GM18499 (cell line): ENCODE measurements at regions not wholly inside any gene's neighbourhood (a gene's known extent, or its start where the extent isn't known, plus 50 kb on each side); places are given as distances from the start of the nearest gene placed in this dataset.

Experiments used
- ATAC-seq: cut with Tn5 transposase; IDR thresholded peaks from one replicate; pipeline ENCODE4 v1.9.1; 2021; ENCODE audit warnings: moderate number of reproducible peaks; ENCODE audit not compliant: insufficient read depth, unreplicated experiment

DNA sequence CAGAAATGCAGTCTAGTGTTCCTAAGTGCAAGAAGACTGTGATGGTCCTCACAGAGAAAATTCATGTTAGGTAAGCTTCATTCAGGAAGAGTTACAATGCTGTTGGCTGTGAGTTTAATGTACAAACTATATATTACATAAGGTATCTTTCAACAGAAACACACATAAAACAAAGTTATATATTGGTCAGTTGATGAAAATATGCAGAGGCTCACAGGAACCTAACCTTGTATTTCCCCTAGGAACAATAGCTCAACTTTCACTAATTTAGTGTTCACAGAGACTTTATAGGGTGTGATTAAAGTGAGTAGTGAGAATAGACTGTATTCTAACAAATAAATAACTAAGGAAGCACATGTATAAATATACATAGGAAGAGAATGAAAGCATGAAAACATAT lies 676.9 kb upstream of the ADGRL4 start:
- no peak for ATAC-seq

DNA sequence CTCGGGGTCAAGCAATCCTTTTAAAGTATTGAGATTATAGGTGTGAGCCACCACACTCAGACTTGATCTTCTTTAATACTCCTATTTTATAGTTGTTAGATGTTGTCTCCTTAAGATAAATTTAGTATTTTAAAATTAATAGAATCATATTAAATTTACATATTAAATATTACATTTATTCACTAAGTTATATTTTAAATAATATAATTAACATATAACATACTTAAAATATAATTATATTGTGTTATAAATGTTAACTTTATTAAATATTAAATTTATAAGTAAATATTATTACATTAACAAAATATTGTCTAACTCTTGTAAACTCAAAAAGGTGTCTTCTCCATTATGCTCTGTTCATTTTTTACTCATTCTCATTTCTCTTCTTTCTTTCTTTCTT lies 675.9 kb upstream of the ADGRL4 start:
- no peak for ATAC-seq

DNA sequence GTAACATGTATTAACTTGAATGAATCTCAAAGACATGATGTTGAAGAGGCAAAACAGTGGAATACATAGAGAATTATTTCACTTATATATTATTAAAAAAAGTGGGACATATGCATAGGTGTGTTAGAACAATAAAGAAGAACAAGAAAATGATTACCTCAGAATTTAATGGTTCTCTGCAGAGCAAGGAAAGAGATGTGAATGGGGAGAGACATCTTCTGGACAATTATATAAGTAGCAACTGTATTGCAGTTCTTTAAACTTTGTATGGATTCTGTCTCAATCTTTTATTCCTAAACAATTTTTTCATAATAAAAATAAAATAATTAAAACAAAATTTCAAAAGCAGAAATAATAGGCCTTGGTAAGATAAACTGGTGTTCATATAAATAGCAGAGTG lies 674.9 kb upstream of the ADGRL4 start:
- no peak for ATAC-seq

DNA sequence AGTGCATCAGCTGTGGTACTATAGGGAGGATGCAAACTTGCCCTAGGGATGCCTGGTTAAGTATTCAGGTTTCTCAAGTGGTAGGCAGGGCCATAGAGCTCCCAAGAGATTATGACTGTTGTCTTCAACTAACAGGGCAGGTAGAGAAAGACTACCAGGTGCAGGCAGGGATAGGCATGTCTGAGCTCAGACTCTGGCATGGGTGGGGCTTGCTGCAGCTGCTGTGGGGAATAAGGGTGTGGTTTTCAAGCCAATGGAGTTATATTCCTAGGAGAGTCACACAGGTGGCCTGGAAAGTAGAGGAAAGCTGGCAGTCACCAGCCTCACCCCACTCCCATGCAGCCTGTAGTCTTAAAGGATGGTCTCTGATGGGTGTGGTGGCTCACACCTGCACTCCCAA lies 673.4 kb upstream of the ADGRL4 start:
- ATAC-seq: no peak

DNA sequence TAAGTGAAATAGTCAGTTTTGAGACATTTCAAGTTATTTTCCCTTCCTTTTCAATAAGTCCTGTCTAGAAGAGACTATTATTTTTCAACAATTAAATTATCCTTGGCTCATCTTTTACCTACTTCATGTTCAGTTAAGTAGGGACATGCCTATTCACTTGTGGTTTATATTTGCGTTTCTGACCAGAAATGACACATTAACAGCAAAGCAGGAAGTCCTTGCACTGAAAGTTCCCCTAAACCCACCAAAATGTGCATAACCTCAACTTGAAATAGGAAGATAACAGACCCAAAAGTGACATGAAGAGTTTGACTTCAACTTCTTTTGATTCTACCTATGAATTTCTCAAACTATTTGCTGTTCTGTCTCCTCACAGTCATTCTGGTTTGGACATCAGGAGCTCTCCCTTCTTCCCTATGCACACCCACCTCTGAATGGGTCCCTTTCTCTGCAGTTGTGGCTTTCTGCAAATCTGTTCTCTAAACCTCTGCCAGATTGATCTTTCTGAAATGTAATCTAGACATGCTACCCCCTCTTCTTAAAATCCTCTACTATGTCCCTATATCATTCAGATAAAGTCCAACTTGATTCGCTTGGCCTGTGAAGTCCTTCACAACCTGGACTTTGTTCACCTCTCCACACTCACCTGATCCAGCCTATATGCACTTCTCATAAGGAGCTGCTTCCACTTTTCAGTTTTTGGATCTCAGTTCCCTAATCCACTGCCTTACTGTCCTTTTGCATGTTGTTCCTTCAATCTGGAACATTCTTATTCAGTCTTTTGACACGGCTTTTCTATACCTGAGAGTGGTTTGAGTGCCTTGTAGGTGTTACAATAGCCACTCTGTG lies 661.5 kb upstream of the ADGRL4 start:
- ATAC-seq: peak; percentile 89

DNA sequence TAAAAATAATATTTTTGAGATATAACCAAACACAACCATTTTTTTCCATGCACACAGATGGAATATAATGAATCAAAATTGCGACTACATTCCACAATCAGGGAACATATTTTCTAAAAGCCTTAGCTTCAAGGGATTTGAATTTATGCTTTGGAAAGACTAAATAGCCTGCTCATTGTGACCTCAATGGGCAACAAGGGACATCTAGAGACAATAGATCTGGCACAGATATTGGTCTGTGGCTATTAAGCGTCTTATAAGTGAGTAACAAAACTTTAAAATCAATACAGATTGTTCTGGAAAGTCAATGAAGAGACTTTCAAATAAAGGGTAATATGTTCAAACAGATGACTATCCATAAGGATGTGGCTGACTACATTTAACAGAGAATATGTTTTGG lies 660.6 kb upstream of the ADGRL4 start:
- no peak for ATAC-seq

DNA sequence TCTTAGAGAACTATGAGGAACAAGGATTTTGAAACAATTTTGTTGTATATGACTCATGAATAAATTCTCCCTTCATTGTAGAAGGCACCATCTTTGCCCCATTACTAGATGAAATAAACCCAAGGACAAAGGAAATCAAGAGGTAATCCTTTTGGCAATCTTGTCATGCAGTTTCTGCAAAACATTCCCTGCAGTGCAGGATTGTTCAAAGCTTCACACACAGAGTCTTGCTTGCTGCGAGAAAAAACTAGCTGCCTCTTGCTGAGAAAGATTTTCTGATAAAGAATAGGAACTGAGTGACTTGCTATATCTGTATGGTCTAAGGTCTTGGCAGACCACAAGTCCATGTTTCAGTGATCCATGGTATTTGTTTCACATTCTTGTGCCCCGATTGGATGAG lies 657.4 kb upstream of the ADGRL4 start:
- no peak for ATAC-seq

DNA sequence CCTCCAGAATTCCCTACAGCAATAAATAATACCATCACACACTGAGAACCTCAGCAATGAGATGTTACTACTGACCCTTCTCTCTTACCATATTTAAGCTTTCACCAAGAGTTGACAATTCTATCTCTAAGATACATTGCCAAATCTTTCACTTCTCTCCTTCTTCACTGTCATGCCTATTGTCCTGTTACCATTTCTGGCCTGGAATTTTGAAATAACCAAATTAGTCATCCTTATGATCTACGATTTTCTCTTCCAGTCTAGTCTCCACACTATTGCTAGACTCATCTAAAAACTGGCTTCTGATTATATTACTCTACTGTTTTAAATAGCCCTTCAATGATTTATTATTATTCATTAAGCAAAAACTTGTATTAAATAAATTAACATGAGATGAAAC lies 656.1 kb upstream of the ADGRL4 start:
- ATAC-seq: no peak

DNA sequence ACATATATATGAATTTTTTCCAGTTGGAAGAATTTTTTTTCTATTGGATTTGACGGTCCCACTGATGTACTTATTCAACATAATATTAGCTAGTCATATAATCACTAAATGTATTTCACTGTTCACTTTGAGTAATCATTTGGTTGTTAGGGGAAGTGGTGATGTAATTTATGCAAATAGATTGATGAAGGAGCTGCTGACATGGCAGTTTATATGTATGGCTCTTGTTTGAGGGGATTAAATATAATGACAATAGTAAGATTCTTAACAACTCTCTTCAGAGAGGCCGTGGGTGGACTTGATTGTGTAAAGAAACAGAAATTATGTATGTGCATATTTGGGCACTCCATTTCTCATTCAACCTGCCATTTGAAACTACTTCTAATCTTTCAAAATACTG lies 653.6 kb upstream of the ADGRL4 start:
- ATAC-seq: no peak

DNA sequence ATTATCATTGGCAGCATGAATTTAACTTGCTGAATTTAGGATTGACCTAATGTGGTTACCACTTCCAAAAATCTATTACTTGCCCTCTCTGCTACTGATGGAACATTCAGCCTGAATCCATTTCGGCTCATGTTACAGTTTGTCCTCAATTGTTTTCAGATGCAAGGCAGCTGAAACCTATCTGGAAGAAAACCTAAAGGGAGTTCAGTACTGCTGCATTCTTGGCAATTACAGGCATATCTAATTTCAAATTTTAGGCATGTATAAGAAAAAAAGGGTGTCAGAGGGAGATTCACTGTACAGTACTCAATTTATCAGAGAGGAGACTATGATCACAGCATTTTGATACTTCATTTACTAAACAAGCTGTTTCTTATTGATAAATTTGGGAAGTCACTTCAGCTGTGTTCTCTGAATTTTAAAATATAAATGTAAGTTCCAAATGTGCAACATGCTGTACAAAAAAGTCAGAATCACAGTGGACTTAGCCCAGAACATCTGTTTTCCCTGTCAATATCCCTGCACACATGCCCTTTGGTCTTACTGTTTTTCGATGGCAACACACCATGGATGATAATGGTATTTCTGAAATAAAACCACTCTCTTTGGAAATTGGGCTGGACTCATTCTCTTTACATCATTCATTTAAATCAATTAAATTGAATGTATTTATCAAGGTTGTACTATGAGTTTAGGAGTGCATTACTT lies 651.6 kb upstream of the ADGRL4 start:
- no peak for ATAC-seq

DNA sequence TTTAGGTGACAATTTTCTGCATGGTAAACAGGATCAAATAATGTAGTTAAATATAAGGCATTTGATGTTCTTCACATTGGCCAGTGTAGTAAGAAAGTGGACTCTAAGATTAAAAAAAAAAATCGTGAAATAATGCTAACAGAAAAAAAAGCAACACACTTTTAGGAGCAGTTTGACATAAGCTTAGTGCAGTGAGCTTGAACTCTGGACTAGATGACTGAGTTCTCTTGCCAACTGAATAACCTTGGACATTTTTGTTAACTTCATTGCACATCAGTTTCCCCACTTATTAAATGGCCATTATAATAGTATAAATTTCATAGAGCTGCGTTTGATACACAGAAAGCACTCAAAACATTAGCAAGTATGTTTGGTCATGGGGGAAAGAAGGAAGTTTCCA lies 649.3 kb upstream of the ADGRL4 start:
- no peak for ATAC-seq

DNA sequence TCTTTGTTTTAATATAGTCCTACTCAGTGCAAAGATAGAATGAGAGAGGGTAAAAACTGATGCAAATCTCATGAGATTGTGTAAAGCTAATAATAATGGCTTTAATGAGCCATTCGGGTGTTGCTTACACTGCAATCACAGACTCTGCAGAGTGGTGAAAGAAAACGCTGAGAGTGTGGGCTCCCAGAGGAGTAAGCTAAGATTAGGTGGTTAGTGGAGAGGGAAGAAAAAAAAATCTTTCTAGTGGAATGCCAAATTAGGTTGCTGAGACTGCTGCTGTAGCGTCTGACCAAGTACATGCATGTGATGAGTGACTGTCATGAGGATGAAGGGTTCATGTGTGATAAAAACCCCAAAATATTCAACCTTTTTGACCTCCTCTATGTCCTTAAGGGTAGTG lies 645.9 kb upstream of the ADGRL4 start:
- no peak for ATAC-seq

DNA sequence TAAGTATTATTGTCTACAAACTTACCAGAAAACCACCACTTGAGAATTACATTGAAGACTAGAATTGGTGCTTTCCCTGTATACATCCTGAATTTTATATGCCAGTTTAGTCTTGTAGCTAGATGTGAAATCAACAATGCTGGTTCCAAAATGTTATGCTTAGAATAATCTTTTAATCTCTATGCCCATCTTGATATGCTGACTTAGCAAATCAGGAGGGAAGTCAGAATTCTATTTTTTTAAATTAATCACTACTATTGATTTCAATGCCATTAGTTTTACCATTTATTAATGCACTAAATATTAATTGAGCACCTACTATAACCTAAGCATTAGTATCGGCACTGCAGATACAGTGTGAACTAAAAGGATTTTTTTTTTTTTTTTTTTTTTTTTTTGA lies 641.6 kb upstream of the ADGRL4 start:
- no peak for ATAC-seq

DNA sequence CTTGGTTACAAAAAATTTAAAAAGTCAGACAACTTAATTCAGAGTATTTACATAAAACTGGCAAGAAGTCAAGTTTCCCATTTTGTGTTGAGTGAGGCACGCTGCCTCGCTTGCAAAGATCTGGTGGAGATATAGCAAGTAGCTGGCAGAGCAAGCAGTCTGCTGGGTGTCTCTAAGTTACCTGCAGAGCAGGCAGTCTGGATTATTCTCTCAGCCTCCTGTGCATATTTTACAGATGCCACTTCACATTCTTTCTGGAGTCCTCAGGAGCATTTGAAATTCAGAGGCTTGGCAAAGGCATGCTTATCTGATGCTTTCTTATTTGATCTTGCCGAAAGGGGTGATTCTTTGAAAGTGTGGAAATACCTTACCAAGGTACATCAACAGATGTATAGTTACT lies 640.4 kb upstream of the ADGRL4 start:
- ATAC-seq: no peak

DNA sequence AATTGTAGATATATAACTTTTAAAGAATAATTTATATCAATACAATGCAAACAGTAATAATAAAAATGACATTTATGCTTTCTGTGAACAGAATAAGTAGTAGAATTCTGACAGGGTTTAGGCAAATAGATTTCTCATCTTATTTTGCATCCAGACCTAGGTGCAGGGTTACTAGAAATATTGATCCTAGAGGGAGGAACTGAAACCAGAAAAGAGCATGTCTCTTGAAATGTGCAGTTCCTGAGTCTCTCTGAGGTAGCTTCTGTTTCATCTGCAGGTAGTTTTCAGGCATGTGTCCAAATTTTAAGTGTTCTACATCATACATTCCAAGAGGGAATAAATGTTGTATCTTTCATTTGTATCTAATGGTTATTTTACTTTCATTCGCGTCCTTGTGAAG lies 631.9 kb upstream of the ADGRL4 start:
- ATAC-seq: peak; percentile 95

DNA sequence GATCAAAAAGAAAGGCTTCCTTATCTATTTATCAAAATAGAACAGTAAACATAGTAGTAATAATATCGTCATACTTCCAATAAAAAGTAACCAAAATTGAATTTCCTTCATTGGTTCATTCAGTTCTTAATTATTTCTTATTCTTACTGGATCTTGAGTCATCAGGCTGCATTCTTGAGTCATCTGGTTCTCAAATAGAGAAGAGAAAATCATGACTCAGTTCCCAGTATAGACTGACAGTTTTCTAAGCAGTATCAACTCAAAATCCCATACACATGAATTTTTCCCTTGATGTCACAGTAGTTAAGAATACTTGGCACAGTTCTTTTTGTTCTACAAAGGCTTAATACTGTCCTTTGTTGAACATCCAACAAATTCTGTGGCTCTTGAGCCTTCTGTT lies 626.9 kb upstream of the ADGRL4 start:
- ATAC-seq: peak; percentile 39

DNA sequence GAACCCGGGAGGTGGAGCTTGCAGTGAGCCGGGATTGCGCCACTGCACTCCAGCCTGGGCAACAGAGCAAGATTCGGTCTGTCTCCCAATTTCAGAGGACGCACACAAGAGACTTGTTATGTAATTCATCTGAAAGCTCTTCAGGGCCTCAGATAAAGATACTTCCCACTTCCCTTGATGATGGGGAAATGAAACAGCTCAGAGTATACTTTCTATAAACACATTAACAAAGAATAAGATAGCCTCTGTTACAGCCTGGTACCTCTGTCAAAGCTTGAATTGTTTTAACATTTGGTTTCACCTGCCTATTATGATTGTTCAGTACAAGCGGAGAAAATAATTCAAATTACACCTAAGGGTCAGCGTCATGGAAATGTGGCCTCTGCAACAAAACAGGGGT lies 622.9 kb upstream of the ADGRL4 start:
- no peak for ATAC-seq

DNA sequence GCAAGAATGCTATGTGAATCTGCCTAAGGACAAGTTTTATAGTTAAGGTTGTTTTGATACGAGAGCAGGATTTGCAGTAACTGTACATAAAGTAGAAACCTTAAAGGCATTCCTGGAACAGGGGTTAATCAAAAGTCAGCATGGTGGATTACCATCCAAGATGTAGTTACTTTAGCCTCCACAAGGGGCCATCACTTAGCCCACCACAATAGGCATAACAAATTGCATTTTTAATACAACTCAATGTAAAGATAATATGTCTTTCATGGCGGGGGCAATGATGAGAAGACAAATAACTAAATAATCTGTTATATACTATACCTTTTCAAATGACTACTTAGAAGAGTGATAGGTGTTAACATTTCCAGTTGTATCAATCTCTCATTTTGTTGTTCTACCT lies 611.2 kb upstream of the ADGRL4 start:
- ATAC-seq: no peak

DNA sequence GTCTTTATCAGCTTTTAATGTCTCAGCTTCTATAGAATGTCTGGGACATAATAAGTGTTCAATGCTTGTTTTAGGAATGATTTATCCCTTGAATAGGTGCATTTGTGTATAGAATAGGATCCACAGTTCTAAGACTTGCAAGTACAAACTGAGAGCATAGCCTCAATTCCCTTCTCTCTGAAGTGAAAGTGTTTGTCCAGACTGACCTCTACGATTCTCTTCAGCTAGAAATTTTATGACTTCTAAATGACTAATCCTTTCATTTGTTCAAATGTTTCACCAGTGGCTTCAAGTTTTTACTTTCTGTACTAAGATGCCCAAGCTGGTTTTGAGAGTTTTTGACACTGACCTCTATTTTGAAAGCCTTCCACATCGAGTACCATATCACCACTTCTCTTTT lies 608.2 kb upstream of the ADGRL4 start:
- ATAC-seq: no peak

DNA sequence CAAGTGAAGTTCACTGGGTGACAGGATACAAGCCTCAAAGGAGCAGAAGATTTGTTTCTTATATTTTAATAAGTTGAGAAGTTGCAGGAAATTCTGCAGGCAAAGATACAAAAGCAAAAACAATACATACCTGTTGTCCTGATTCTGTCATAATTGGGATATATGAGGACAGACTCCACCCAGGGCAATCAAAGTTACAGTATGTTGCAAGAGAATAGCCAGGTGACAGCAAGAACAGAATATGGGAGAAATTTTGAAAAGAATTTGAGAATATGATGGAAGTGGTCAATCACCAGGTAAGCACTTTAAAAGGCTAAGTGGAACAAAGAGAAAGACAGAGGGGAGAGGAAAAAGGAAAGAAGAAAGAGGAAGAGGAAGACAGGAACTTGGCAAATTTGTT lies 607.6 kb upstream of the ADGRL4 start:
- no peak for ATAC-seq

DNA sequence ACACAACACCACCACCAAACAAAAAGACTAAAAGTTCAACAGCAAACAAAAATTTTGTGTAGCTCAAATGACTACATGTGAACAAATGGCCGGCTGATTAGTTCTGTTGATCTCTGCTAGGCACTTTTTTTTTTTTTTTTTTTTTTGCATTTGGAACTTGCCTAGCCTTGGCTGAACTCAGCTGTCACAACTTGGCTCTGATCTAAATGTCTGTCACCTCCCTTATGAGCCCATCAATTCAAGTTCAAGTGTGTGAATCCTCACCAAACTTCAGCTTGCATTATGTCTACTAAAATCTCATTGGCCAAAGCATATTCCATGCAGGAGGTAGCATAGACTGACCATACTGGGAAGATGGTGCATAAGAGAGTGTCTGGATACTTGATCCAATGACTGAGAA lies 606.5 kb upstream of the ADGRL4 start:
- no peak for ATAC-seq
